HG02870 (cell line): ENCODE measurements at regions not wholly inside any gene's neighbourhood (a gene's known extent, or its start where the extent isn't known, plus 50 kb on each side); places are given as distances from the start of the nearest gene placed in this dataset.

Experiments
- ATAC-seq: cut with Tn5 transposase; IDR thresholded peaks from one replicate; pipeline ENCODE4 v1.9.1; 2021; ENCODE audit warnings: mild to moderate bottlenecking, moderate library complexity; ENCODE audit not compliant: unreplicated experiment

DNA sequence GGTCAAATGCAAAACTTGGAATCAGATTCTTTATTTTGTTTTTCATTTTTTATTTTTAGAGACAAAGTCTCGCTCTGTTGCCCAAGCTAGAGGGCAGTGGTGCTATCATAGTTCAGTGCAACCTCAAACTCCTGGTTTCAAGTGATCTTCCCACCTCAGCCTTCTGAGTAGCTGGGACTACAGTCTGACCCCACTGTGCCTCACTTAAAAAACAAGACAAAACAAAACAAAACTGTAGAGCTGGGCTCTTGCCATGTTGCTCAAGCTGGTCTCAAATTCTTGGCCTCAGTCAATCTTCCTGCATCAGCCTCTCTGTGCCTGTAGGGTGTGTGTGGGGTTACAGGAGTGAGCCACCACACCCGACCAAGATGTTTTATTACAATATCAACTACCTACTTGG is 396.0 kb upstream of the USP24 start:
- ATAC-seq, result no peak

DNA sequence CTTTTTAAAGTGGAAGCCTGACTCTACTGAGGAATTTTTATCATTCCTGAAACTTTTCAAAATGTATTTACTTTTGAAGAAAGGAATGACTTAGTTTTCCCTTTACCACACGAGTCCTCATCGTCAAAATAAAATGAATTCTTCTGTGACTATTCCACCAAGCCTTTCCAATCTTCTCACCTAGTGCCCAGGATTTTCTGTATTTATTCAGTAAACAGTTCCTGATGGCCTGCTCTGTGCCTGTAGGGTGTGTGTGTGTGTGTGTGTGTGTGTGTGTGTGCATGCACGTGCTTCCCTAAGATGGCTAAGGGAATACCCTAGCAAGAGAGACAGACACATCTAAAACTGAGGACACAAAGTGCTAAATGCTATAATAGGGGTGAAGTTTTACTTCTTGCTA is 395.0 kb upstream of the USP24 start:
- ATAC-seq, result no peak

- ATAC-seq, result no peak
Measured at GRCh38 chr1:55609630-55610029, 394.5 kb upstream of the USP24 start.

DNA sequence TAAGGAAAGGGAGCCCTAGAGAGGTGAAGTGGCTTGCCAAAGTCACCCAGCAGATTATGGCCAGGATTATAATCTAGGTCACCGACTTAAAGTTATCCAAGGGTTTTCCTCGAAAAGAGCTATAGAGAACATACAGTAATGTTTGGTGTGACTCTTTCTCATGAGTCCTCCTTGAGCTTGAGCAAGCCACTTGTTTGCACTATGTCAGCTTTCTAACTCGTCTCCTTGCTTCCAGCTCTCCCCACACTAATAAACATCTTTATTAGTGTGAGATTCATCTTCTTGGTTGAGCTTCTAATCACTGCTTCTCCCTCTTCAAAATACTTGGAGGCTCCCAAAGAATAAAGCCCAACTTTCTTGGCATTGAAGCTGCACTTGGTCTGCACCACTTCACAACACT is 390.0 kb upstream of the USP24 start:
- no peak for ATAC-seq

- ATAC-seq, result no peak
Measured at GRCh38 chr1:55604749-55605148, 389.6 kb upstream of the USP24 start.

- ATAC-seq, result no peak
Measured at GRCh38 chr1:55604179-55604578, 389.0 kb upstream of the USP24 start.

DNA sequence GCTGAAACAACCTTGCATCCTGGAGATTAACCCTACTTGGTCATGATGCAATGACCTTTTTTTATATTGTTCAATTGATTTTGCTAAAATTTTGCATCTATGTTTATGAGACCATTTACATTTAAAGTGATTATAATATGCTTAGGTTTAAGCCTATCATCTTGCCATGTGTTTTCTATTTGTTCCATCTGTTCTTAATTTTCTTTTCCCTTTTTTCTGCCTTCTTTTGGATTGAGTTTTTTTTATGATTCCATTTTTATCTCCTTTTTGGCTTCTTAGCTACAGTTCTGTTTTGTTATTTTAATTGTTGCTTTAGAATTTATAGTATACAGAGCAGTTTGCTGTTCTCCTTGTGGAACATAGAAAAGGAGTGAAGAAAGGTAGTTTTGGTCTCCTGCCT is 385.1 kb upstream of the USP24 start:
- ATAC-seq, result no peak

DNA sequence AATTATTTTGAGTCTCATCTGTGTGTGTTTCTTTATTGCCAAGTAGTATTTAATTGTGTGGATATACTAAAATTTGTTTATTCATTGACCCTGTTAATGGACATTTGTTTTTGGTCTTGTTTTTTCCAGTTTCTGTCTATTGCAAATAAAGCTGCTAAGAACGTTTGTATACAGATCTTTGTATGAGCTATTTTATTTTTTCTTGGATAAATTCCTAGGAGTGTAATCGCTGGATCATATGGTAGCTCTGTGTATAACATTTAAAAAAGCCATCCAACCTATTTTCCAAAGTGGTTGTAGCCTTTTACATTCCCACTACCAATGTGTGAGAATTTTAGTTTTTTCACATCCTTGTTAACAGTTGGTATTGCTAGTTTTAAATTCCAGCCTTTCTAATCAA is 382.7 kb upstream of the USP24 start:
- no peak for ATAC-seq

DNA sequence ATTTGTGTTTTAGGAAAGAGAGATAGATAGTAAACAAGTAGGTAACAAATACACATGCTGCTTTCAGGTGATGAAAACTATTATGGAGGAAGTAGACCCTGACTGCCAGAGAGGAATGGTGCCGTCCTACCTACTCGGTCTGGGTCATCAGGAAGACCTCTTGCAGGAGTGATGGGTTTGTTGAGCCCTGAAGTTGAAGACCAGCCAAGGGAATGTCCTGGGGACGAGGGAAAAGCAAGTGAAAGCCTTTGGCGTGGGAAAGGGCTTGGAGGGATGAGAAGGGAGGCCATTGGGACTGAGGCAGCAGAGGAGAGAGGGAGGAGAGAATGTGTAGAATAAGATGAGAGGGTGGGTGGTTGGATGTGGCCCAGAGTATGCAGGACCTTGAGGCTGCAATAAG is 379.5 kb upstream of the USP24 start:
- no peak for ATAC-seq

DNA sequence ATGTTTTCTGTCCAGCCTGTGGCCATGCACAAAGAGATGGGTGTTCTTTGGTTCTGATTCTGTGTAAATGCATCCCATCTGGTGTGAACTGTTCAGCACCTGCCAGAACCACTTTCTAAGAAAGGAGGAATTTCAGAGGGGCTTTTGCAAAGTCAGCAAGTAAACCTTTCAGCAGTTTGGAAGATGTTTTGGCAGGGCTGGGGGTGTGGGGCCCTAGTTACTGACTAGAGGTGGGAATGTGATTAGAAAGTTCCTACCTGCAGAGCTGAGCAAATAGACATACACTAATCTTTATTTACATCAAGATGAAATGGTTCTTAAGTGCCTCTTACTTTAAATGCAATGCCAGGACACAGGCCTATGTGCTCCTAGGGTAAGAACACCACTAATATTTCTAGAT is 378.1 kb upstream of the USP24 start:
- no peak for ATAC-seq

GRCh38 chr1:55592122-55592521 is 377.0 kb upstream of the USP24 start:
- no peak for ATAC-seq

- ATAC-seq, result no peak
Measured at GRCh38 chr1:55589671-55590297, 374.6 kb upstream of the USP24 start.

- no peak for ATAC-seq
Measured at GRCh38 chr1:55588309-55588708, 373.1 kb upstream of the USP24 start.

DNA sequence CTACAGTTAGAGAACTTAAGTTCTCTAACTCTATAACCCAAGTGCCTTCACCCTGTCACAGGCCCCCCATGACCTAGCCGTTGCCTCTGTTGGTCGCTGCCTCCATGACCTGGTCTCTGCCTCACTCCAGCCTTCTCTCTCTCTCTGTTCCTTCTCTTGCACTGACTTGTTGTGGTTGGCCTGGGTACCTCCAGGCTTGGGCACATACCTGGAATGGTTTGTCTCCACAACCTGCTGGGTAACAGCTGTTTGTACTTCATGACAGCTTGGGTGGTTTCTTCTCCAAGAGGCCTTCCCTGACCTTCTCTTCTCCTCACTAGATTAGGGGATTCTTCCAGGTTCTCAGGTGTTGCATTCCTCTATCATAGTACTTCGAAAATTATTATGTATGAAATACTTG is 371.6 kb upstream of the USP24 start:
- ATAC-seq, result no peak

- no peak for ATAC-seq
Measured at GRCh38 chr1:55585402-55585792, 370.2 kb upstream of the USP24 start.

GRCh38 chr1:55584526-55585401 is 369.6 kb upstream of the USP24 start:
- no peak for ATAC-seq

DNA sequence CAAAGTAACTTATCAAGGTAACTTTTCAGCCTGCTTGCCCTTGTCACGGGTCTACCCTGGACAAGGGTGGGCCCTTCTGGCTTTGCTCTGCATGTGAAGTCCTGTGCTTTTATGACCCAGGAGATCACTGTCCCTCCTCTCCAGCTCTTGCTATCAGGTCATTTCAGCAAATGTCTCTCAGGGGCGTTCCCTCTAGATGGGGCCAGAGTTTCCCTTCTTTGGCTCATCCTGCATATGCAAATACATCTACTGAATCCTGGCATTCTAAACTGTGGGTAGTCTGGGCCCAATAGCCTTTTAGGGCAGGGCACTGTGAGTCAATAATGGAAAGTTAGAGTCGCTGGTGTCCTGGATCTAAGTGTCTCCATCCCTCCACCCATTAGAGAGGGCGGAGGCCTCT is 366.9 kb upstream of the USP24 start:
- no peak for ATAC-seq

DNA sequence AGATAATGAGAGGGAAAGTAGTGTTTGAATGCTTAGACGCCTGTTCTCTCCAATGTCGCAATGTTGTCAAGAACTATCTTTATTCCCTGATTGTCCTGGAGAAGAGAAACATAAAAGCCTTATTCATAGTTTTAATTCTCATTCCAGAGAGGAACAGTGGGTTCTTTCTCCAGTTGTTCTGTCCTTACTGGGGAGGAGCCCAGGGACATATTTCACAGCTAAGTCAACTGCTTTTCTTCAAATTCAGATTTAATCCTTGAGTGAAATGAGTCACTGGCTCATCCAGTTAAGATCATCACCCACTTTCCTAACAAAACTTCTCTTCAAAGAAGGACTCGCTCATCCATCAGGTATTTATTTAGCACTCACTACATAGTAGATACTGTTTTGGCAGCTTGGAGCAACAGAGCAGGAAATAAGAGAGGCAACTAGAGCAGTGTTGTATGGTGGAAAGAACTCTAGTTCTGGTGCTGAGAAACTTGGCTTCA is 365.7 kb upstream of the USP24 start:
- ATAC-seq, result no peak

DNA sequence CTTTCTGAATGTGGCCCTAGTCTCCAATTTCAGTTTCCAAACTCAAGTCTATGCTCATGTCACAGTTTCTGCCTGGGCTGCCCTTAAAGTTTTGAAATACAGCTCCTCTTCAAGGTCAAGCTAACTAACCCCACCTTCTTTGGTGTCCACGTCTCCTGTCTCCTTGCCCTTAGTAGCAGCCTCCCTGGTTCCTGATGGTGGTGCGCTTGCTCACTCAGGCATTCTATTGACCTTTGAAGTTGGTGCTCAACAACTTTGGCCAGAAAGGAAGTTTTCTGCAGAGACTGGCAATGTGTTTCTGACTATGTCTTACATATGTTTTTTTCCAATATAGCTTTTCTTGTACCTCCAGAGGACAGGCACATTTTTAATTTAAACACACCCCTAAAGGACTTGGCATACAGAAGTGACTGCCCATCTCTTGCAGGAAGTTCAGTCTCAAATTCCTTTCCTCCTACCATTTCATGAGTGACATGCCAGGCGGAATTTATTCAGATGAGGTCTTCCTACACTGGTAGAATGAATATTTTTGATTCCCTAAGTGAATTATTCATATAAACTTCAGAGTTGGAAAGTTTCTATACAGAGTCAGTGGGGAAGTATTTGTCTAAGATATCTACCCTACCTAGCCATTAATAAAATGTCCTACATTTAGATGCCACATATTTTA is 364.3 kb upstream of the USP24 start:
- no peak for ATAC-seq

DNA sequence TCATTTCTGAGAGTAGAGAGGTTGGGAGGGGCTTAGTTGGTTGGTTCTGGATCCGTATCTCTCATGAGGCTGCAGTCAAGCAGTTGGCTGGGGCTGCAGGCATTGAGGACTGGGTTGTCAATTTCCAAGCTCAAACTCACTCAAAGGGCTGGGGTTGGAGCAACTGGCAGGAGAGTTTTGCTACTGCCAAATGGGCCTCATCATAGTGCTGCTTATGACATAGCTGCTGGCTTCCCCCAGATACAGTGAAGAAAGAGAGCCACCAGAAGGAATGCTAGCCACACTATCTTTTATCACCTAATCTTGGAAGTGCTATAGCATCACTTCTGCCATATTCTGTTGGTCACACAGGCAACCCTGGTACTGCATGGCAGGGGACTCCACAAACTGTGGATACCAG is 363.5 kb upstream of the USP24 start:
- no peak for ATAC-seq

- ATAC-seq, result no peak
Measured at GRCh38 chr1:55575571-55576279, 360.6 kb upstream of the USP24 start.
